GM04504 (cell line): ENCODE measurements at regions not wholly inside any gene's neighbourhood (a gene's known extent, or its start where the extent isn't known, plus 50 kb on each side); places are given as distances from the start of the nearest gene placed in this dataset.

Source experiments
- DNase-seq: peaks from one replicate; pipeline ENCODE4 v3.0.0-alpha.2; 2012; ENCODE audit warnings: low read depth

DNA sequence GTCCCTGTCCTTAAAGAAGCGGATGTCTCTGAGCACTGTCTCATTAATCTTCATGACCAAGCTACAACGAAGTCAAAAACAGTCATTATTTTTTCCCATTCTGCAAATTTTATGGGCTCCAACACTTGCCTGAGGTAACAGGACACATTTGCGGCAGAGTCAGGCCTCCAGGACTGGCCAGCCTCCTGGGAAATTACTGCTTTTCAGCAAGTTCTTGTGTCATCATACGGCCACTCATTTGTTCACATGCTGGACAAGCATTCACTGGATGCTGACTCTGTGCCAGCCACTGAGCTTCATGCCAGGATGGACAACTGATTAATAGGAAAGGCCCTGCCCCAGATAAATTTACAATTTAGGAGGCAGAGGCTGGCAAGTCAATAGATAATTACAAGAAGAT lies 305.7 kb downstream of the ACTL7B start:
- DNase-seq = peak; percentile 86

DNA sequence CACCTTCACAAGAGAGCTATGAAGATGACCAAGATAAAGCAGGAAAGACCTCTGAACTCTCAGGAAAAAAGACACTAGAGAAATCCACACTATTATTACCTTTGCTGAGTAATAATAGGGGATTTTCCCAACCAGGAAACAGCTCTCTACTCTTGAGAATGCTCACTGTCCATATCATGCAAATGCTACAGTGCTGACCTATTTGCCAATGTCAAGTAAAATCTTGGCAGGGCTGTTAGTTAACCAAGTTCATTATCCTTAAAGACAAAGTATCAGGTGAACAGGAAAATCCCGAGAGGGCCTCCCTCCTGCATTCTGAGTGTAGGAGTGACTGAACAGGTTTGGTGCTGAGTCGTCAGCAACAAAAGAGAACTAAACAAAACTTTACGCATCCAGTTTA lies 306.6 kb downstream of the ACTL7B start:
- DNase-seq = no peak

- DNase-seq = no peak
Observed at GRCh38 chr9:108547411-108548135, 308.2 kb downstream of the ACTL7B start.

GRCh38 chr9:108546215-108546614 lies 309.6 kb downstream of the ACTL7B start:
- DNase-seq = no peak

- DNase-seq = no peak
Observed at GRCh38 chr9:108545436-108545835, 310.4 kb downstream of the ACTL7B start.

- DNase-seq = no peak
Observed at GRCh38 chr9:108544866-108545265, 310.9 kb downstream of the ACTL7B start.

- DNase-seq = no peak
Observed at GRCh38 chr9:108543251-108543778, 312.5 kb downstream of the ACTL7B start.

DNA sequence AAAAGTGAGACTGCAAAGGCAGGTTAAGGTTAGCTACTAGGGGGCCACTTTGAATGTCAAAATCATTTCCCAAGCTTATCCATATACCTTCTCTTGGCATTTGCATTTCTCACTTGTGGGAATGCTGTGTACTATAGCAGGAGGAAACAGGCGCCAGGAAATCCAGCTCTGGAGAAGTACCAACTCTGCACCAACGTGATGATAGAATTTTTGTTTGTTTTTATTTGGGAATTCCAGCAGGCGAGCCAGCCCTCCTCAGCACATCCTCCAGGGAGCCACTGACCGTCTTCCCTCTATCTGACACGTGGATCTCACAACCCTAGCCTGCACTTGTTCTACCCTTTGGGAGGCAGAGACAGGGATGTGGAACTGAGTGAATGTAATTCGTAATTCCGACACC lies 318.0 kb downstream of the ACTL7B start:
- no peak for DNase-seq

DNA sequence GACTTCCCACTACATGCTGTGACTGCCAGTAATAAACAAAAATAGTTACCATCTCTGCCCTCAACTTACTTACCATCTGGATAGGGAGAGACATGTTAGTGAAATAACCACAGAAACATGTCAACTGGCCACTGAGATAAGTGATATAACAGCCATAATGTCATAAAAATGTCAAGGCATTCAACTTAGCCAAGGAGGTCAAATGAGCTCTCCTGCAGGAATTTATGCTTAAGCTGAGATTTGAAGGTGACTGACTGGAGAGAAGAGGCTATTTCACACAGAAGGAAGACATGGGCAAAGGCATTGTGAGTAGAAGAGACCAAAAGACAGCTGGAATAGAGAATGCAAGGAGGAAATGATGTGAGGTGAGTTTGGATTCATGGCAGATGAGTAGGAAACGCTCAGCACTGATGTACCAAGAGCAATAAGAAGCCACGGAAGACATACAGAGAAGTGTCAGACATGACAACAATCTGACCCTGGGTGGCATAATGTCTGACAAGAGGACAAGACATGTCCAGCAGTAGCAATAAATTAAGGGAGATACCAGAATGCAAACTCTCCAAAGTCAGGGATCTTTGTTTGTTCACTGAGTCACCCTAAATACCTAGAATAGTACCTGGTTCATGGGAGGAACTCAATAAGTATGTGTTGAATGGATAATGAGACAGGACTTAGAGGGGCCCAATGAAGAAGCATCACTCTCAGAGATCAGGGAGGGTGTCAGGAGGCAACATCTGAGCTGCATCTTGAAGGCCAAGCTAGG lies 318.8 kb downstream of the ACTL7B start:
- peak; percentile 38 for DNase-seq

DNA sequence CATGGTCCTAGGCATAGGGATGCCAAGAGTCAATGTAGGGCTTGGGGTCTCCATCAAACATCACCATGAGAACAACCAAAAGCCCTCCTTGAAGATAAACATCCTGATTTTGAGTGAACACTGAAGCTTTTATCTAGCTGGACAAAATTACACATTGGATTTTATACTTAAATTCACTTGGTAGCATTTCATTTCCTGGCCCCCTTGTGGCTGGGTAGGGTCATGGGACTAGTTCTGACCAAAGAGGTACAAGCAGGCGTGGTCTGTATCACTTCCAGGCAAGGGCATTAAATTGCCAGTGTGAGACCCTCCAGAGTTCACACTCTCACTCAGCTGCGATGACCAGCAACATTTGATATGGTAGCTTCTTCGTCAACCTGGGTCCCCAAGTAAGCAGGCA lies 320.3 kb downstream of the ACTL7B start:
- no peak for DNase-seq

GRCh38 chr9:108534741-108535140 lies 321.0 kb downstream of the ACTL7B start:
- DNase-seq = peak; percentile 54

- DNase-seq = no peak
Observed at GRCh38 chr9:108530141-108530540, 325.6 kb downstream of the ACTL7B start.

GRCh38 chr9:108528231-108528630 lies 327.6 kb downstream of the ACTL7B start:
- DNase-seq = no peak

DNA sequence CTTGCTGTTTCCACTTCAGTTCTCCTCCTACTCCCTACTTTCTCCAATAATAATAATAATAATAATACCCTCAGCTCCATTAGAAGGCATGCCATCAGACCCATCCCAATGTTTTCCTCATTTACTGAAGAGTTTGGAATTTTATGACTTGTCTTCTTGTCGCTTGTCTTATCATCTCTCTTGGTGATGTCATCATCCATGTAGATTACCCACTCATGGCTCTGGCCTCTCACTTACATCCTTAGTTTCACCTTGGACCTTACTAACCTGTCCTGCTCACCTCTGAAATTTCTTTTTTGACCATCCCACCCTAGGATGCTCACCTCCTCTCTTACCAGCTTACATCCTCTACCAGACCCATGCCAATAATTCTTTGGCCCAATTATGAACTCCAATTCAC lies 329.3 kb downstream of the ACTL7B start:
- no peak for DNase-seq

DNA sequence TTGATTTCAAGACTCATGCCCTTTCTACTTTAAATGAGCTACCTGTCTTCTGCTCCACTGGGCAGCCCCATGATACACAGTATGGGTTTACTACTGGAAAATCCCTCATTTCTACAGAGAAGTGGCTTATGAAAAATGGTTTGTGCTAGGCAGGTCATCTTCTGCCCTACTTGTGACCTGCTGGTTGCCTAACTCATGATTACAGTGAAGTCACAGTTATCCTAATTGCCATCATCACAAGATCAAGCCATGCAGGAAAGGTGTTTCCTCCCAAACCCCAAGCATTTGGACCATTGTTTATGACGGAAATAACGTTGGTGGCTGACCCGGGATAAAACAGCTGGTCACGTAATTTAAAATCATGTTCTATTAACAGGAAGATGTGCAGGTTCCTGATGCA lies 330.6 kb downstream of the ACTL7B start:
- DNase-seq = no peak

DNA sequence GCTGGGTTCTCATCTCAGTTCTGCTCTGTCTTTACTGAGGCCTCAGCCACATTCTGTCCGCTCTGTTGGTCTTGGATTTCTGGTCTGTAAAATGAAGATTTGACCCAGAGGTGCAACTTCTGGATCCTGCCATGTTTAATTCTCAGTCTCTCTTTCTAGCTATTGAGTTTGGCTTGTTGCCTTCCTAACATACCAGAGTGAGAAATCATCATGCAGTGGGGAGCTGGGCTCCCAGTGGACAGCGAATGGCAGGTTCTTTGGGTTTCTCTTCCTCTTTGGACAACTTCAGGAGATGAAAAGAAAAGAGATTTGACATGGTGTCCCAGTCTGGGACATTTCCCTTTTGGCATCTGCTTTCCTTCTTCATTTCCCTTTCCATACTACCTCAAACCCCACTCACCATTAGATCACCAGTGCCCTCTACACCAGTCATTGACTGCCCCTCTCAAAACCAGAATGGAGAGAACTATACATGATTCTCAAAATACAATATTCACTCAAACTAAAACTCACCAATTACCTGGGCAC lies 334.7 kb downstream of the ACTL7B start:
- no peak for DNase-seq

DNA sequence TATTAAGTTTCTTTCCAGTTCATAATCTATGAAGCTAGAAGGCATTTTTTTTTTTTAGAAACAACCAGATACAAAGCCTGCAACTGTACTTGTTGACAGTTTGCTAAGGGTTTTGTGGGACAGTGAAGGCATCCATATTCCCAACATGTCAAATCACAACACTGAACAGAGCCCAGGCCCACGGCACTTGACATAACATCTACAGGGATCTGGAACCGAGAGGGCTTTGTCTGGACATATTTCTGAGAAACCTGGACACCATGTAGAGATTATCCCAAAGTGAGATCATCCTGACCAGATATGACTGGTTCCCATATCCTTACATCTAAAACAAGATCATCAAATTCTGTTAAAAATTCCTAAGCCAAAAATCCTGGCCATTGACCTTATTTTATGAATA lies 336.3 kb downstream of the ACTL7B start:
- no peak for DNase-seq

GRCh38 chr9:108517651-108518365 lies 338.0 kb downstream of the ACTL7B start:
- DNase-seq = no peak

DNA sequence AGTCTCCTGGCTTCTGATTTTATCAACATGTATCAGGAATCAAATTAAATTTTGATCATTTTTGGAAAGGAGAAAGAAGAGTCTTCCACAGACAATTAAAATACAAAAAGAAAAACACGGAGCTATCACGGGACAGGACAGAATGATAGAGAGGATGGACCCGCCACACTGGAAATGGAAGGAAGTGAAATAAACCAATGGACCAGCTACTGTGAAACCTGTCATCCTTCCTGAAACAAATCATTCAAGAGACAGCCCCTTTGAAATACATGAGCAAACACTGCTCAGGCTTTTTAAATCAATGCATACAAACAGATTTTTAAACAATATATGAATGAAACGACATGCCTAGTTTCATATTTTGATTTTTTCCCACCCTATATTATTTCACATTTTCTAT lies 339.4 kb downstream of the ACTL7B start:
- DNase-seq = no peak

GRCh38 chr9:108515856-108516255 lies 339.9 kb downstream of the ACTL7B start:
- no peak for DNase-seq

GRCh38 chr9:108512426-108513173 lies 343.2 kb downstream of the ACTL7B start:
- no peak for DNase-seq

DNA sequence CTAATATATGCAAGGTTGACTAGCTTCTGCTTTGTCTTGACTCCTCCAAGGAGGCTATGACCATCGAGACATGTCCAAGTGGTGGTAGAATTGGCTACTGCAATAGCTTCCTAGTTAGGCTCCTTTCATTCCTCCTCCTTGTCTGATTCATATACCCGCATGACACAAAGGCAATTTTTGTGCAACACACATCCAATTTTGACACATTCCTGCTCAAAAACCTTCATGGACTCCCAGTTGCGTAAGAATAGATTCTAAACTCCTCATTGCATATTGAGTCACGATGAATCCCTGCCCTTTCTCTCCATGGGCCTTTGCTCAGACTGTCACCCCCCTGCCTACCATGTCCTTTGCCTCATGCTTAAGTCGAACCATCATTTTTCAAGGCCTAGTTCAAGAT lies 344.5 kb downstream of the ACTL7B start:
- DNase-seq = peak; percentile 85
